ENCODE measurements at regions not wholly inside any gene's neighbourhood (a gene's known extent, or its start where the extent isn't known, plus 50 kb on each side); places are given as distances from the start of the nearest gene placed in this dataset.
"Not testable (repeated sequence)": the region's sequence is repeated elsewhere in the genome, so short reads cannot be mapped to it uniquely, and the experiment has no call there.

DNA sequence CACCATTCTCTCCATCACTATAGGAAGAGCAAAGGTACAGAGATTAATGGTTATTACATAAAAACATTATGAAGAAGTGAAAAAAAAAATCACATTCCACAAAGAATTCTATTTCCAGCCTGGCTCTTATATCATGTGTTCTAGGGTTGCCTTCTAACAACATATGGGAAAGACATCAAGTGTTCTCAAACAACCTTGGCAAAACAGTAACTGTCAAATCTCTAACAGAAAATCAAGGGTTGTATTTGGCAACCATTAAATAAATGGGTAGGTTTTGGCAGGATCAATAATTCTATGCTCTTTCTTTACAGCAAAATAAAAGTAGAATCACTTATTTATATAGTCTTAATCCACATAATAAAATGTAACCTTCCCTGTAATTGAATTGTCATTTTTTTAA is 728.9 kb downstream of the MAT2B start:
- ATAC-seq (no peak), DNase-seq (no peak)
- Mint-ChIP-seq H3K27ac (no peak overlapping the region), H3K36me3 (ENCODE audit: low read depth) (no peaks in the 10 kb centered on the region), H3K4me1 (no peaks in the 10 kb centered on the region), H3K9me3 (ENCODE audit: low read depth) (peaks cover 4% of the 10 kb centered on the region), H3K4me3 (no peak overlapping the region), H3K27me3 (no peaks in the 10 kb centered on the region)
- intact Hi-C loops (cut with DNase I, micrococcal nuclease): no loop called here
- ChIA-PET CTCF (no interaction called here), POLR2A (no interaction called here)

GRCh38 chr5:164235300-164235891 is 730.0 kb downstream of the MAT2B start:
- Mint-ChIP-seq H3K4me3 (no peak overlapping the region), H3K27me3 (no peaks in the 10 kb centered on the region), H3K36me3 (ENCODE audit: low read depth) (no peaks in the 10 kb centered on the region), H3K9me3 (ENCODE audit: low read depth) (peaks cover 4% of the 10 kb centered on the region), H3K27ac (no peak overlapping the region), H3K4me1 (no peaks in the 10 kb centered on the region)
- ATAC-seq (no peak), DNase-seq (no peak)
- intact Hi-C loops (cut with DNase I, micrococcal nuclease): no loop called here
- ChIA-PET POLR2A (no interaction called here), CTCF (no interaction called here)

GRCh38 chr5:164237486-164237885 is 732.1 kb downstream of the MAT2B start:
- intact Hi-C loops (cut with DNase I, micrococcal nuclease): no loop called here
- Mint-ChIP-seq H3K4me3 (no peak overlapping the region), H3K36me3 (ENCODE audit: low read depth) (no peaks in the 10 kb centered on the region), H3K4me1 (no peaks in the 10 kb centered on the region), H3K27me3 (no peaks in the 10 kb centered on the region), H3K9me3 (ENCODE audit: low read depth) (peaks cover 3% of the 10 kb centered on the region), H3K27ac (no peak overlapping the region)
- POLR2A ChIA-PET: no interaction called here
- DNase-seq (no peak), ATAC-seq (no peak)
- CTCF ChIA-PET: no interaction called here

DNA sequence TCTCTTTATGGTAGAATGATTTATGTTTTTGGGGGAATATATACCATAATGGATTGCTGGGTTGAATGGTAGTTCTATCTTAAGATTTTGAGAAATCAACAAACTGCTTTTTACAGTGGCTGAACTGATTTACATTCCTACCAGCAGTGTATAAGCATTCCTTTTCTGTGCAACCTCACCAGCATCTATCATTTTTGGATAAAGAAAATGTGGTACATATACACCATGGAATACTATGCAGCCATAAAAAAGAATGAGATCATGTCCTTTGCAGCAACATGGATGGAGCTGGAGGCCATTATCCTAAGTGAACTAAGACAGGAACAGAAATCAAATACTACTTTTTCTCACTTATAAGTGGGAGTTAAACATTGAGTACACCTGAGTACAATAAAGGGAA is 746.4 kb downstream of the MAT2B start:
- CTCF ChIA-PET; H3K36me3 Mint-ChIP-seq (ENCODE audit: low read depth); H3K9me3 Mint-ChIP-seq (ENCODE audit: low read depth); ATAC-seq; H3K27ac Mint-ChIP-seq; H3K4me3 Mint-ChIP-seq; H3K4me1 Mint-ChIP-seq; H3K27me3 Mint-ChIP-seq; intact Hi-C loops (cut with DNase I, micrococcal nuclease); DNase-seq; POLR2A ChIA-PET: not testable (repeated sequence)

DNA sequence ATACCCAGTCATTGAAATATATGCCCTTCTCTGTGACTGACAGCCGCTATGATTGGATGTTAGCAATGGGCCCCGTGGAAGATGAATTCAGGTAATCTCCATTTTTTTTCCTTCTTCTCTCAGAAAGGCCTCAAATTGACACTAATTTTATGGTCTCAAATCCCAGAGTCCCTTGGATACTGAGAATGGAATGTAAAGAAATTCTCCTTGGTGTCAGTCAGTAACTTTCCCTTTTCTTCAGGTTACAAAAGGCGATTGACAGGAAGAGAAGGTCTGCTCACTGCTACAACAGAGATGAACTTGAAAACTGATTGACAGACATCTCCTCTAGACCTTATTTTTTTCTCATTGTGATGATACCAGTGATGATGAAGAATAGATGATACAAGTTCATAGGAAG is 748.3 kb downstream of the MAT2B start:
- H3K27me3 Mint-ChIP-seq: no peaks in the 10 kb centered on the region
- DNase-seq (no peak), ATAC-seq (no peak)
- H3K27ac Mint-ChIP-seq: no peak overlapping the region
- no peaks in the 10 kb centered on the region for H3K9me3 Mint-ChIP-seq (ENCODE audit: low read depth)
- ChIA-PET CTCF (no interaction called here), POLR2A (no interaction called here)
- H3K4me3 Mint-ChIP-seq: no peak overlapping the region
- intact Hi-C loops (cut with DNase I, micrococcal nuclease): no loop called here
- no peaks in the 10 kb centered on the region for H3K4me1 Mint-ChIP-seq
- no peaks in the 10 kb centered on the region for H3K36me3 Mint-ChIP-seq (ENCODE audit: low read depth)

GRCh38 chr5:164255598-164256213 is 750.3 kb downstream of the MAT2B start:
- ATAC-seq (no peak), DNase-seq (no peak)
- intact Hi-C loops (cut with DNase I, micrococcal nuclease): no loop called here
- no peaks in the 10 kb centered on the region for H3K4me1 Mint-ChIP-seq
- no peak overlapping the region for H3K27ac Mint-ChIP-seq
- no peaks in the 10 kb centered on the region for H3K36me3 Mint-ChIP-seq (ENCODE audit: low read depth)
- CTCF ChIA-PET: no interaction called here
- POLR2A ChIA-PET: no interaction called here
- no peaks in the 10 kb centered on the region for H3K27me3 Mint-ChIP-seq
- H3K9me3 Mint-ChIP-seq (ENCODE audit: low read depth): no peaks in the 10 kb centered on the region
- H3K4me3 Mint-ChIP-seq: no peak overlapping the region

DNA sequence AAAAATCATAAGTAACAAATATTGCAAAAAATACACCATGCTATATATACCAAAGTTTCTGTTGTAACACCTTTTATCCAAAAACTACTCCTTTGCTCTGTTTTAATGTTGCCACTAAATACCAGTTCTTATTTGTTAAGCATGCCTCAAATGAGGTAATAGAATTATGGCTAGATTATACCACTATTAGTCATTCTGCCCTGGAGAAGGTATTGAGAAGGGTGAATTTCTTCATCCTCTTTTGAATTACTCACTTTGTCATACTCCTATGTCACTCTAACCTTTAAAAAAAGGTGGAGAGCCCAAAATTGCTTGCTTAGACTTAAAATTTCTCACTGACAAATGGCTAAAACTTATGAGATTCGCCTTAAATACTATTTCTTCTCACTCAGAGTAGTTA is 750.9 kb downstream of the MAT2B start:
- Mint-ChIP-seq H3K27me3 (no peaks in the 10 kb centered on the region), H3K9me3 (ENCODE audit: low read depth) (no peaks in the 10 kb centered on the region), H3K36me3 (ENCODE audit: low read depth) (no peaks in the 10 kb centered on the region), H3K4me3 (no peak overlapping the region), H3K27ac (no peak overlapping the region), H3K4me1 (no peaks in the 10 kb centered on the region)
- ChIA-PET POLR2A (no interaction called here), CTCF (no interaction called here)
- intact Hi-C loops (cut with DNase I, micrococcal nuclease): no loop called here
- DNase-seq: no peak
- ATAC-seq: no peak

- Mint-ChIP-seq H3K4me3 (no peak overlapping the region), H3K4me1 (no peaks in the 10 kb centered on the region), H3K27ac (no peak overlapping the region), H3K27me3 (no peaks in the 10 kb centered on the region), H3K36me3 (ENCODE audit: low read depth) (no peaks in the 10 kb centered on the region), H3K9me3 (ENCODE audit: low read depth) (no peaks in the 10 kb centered on the region)
- intact Hi-C loops (cut with DNase I, micrococcal nuclease): no loop called here
- POLR2A ChIA-PET: no interaction called here
- ATAC-seq (no peak), DNase-seq (no peak)
- CTCF ChIA-PET: no interaction called here
These were observed 751.5 kb downstream of the MAT2B start for GRCh38 chr5:164256954-164257353.

DNA sequence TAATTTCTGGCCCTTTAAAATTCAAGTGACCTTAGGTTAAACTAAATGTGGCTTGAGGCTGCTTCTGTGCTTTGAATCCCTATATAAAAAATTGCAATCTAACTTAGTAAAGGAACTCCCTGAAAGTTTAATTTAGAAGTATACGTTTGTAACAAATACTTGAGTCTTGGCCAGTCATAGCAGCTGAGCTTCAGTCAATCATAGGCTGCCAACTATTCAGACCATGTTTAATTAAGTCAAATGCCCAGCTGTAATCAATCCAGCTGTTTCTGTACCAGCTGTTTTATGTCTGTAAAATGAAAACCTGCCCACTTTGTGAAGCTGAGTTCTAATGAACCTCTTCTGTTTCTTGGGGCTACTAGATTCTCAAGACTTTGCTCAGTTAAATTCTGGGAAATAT is 760.1 kb downstream of the MAT2B start:
- ChIA-PET CTCF (no interaction called here), POLR2A (no interaction called here)
- H3K27ac Mint-ChIP-seq: no peak overlapping the region
- ATAC-seq: no peak
- no peaks in the 10 kb centered on the region for H3K36me3 Mint-ChIP-seq (ENCODE audit: low read depth)
- intact Hi-C loops (cut with DNase I, micrococcal nuclease): no loop called here
- peaks cover 4% of the 10 kb centered on the region for H3K9me3 Mint-ChIP-seq (ENCODE audit: low read depth)
- H3K4me3 Mint-ChIP-seq: no peak overlapping the region
- H3K4me1 Mint-ChIP-seq: no peaks in the 10 kb centered on the region
- no peak for DNase-seq
- H3K27me3 Mint-ChIP-seq: no peaks in the 10 kb centered on the region

- intact Hi-C loops (cut with DNase I, micrococcal nuclease): no loop called here
- POLR2A ChIA-PET: no interaction called here
- CTCF ChIA-PET: no interaction called here
- Mint-ChIP-seq H3K27me3 (no peaks in the 10 kb centered on the region), H3K36me3 (ENCODE audit: low read depth) (no peaks in the 10 kb centered on the region), H3K27ac (no peak overlapping the region), H3K4me1 (no peaks in the 10 kb centered on the region), H3K9me3 (ENCODE audit: low read depth) (peaks cover 4% of the 10 kb centered on the region), H3K4me3 (no peak overlapping the region)
- no peak for ATAC-seq
- no peak for DNase-seq
These were observed 761.2 kb downstream of the MAT2B start for GRCh38 chr5:164266571-164266970.

GRCh38 chr5:164277720-164278119 is 772.3 kb downstream of the MAT2B start:
- CTCF ChIA-PET: interaction anchor here (0.7 to 1.6 kb wide), 2 partner anchors 13 to 18 kb away, joined by 3 read pairs; no protein-coding TSS in a partner anchor
- intact Hi-C loops (cut with DNase I, micrococcal nuclease): no loop called here
- no peak for ATAC-seq
- POLR2A ChIA-PET: no interaction called here
- no peak overlapping the region for H3K27ac Mint-ChIP-seq
- H3K36me3 Mint-ChIP-seq (ENCODE audit: low read depth): no peaks in the 10 kb centered on the region
- no peak for DNase-seq
- no peak overlapping the region for H3K4me3 Mint-ChIP-seq
- no peaks in the 10 kb centered on the region for H3K27me3 Mint-ChIP-seq
- no peaks in the 10 kb centered on the region for H3K4me1 Mint-ChIP-seq
- peaks cover 2% of the 10 kb centered on the region for H3K9me3 Mint-ChIP-seq (ENCODE audit: low read depth)

DNA sequence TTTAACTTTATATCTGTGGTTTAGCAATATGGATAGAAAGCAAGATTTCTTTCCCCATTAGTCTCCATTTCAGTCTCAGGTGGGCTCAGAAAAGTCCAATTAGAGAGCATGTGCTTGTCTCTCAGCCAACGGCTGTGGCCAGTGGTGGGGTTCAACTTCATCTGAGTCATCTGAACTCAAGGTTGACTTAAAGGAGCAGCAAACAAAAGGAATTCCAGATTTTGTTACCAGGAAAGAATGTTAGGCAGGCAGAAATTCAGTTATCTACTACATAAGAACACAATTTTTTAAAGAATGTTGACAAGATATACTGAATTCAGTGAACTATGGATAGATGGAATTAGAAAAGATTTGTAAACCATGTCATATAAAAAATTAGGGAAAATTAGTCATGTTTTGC is 784.1 kb downstream of the MAT2B start:
- H3K4me1 Mint-ChIP-seq: no peaks in the 10 kb centered on the region
- no peak for DNase-seq
- H3K4me3 Mint-ChIP-seq: no peak overlapping the region
- POLR2A ChIA-PET: no interaction called here
- intact Hi-C loops (cut with DNase I, micrococcal nuclease): no loop called here
- H3K9me3 Mint-ChIP-seq (ENCODE audit: low read depth): peaks cover 3% of the 10 kb centered on the region
- H3K27me3 Mint-ChIP-seq: no peaks in the 10 kb centered on the region
- CTCF ChIA-PET: no interaction called here
- ATAC-seq: no peak
- H3K27ac Mint-ChIP-seq: no peak overlapping the region
- no peaks in the 10 kb centered on the region for H3K36me3 Mint-ChIP-seq (ENCODE audit: low read depth)

- ChIA-PET CTCF (interaction anchor here (0.5 kb wide), 1 partner anchor 19 kb away, joined by 3 read pairs; no protein-coding TSS in a partner anchor), POLR2A (no interaction called here)
- Mint-ChIP-seq H3K36me3 (ENCODE audit: low read depth) (no peaks in the 10 kb centered on the region), H3K9me3 (ENCODE audit: low read depth) (peaks cover 4% of the 10 kb centered on the region), H3K4me3 (no peak overlapping the region), H3K27ac (no peak overlapping the region), H3K4me1 (no peaks in the 10 kb centered on the region), H3K27me3 (no peaks in the 10 kb centered on the region)
- DNase-seq: no peak
- intact Hi-C loops (cut with DNase I, micrococcal nuclease): no loop called here
- ATAC-seq: no peak
These were observed 791.2 kb downstream of the MAT2B start for GRCh38 chr5:164296603-164297080.
